ENCODE measurements at regions not wholly inside any gene's neighbourhood (a gene's known extent, or its start where the extent isn't known, plus 50 kb on each side); places are given as distances from the start of the nearest gene placed in this dataset.

DNA sequence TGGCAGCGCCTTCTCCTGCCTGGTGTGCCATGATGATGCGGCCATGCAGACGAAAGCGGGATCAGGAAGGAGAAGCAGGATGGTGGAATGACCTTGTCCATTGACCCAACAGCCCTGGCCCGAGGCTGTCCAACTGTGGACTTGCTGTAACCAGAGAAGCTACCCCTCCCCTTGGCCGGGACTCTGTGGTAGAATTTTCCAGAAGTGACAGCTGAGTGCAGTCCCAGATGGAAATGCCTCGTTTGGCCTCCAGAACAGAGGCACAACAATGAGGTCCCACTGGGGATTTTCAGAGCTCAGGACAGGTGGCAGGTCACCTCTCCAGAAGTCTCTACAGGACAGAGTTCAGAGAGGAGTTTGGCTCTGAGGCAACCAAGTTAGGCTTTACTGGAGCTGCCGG lies 299.2 kb upstream of the CDH4 start:
- Histone ChIP-seq H2AK5ac (ENCODE audit: low read depth, low read length) (no peak overlapping the region), H3K23me2 (ENCODE audit: low read depth, low read length) (peaks cover 2% of the 10 kb centered on the region; the same call in 1 of the 2 replicates), H3K4me1 (replicated peaks in 1 of 4; ENCODE audit: control insufficient read depth in 3 of 4, insufficient read depth in 4 of 4, low read length in 3 of 4) (no peaks in the 10 kb centered on the region), H2BK5ac (ENCODE audit: low read depth, low read length) (no peak overlapping the region), H4K91ac (replicated peaks; ENCODE audit: insufficient read length, low read length) (no peak overlapping the region), H3K27me3 (replicated peaks in 1 of 4; ENCODE audit: control insufficient read depth in 3 of 4, extremely low read depth in 1 of 4, insufficient read depth in 3 of 4, low read length in 3 of 4) (peaks cover 3 to 27% (median 10%) of the 10 kb centered on the region in 4 experiments), H3K9ac (replicated peaks in 1 of 4; ENCODE audit: extremely low read depth in 1 of 4, low read depth in 3 of 4, low read length in 3 of 4) (no peak overlapping the region), H3K9me3 (ENCODE audit: insufficient read depth in 2 of 2, low read depth in 1 of 2, low read length in 1 of 2) (no peaks in the 10 kb centered on the region), H3K18ac (ENCODE audit: extremely low read depth, low read length) (no peak overlapping the region), H2BK12ac (ENCODE audit: low read depth, low read length) (no peak overlapping the region), H4K5ac (ENCODE audit: insufficient read length, low read depth, low read length) (no peak overlapping the region), H3K4me2 (ENCODE audit: insufficient read depth in 1 of 2, low read depth in 2 of 2, low read length in 2 of 2) (no peak overlapping the region), H4K8ac (ENCODE audit: extremely low read depth, insufficient read depth, low read length) (no peak overlapping the region), H2BK20ac (ENCODE audit: low read length) (no peak overlapping the region), H3K27ac (ENCODE audit: low read depth, low read length) (no peak overlapping the region), H2AFZ (ENCODE audit: low read length) (no peak overlapping the region), H3K14ac (ENCODE audit: insufficient read length) (no peak overlapping the region), H3K79me1 (ENCODE audit: low read depth, low read length) (no peaks in the 10 kb centered on the region), H3K4ac (replicated peaks; ENCODE audit: insufficient read length, low read depth, low read length) (no peak overlapping the region), H3K56ac (replicated peaks; ENCODE audit: insufficient read length, low read depth, low read length) (no peak overlapping the region), H3K79me2 (ENCODE audit: control insufficient read depth in 1 of 2, insufficient read depth in 2 of 2, low read length in 2 of 2) (no peaks in the 10 kb centered on the region), H4K20me1 (replicated peaks in 1 of 2; ENCODE audit: control insufficient read depth in 1 of 2, insufficient read depth in 2 of 2, low read length in 2 of 2) (no peaks in the 10 kb centered on the region), H2BK15ac (ENCODE audit: low read length) (no peak overlapping the region), H3K36me3 (ENCODE audit: control insufficient read depth in 2 of 4, insufficient read depth in 4 of 4, low read length in 3 of 4) (no peaks in the 10 kb centered on the region; a peak in 1 of 8 replicates), H2BK120ac (replicated peaks; ENCODE audit: low read depth, low read length) (no peak overlapping the region), H3K4me3 (ENCODE audit: extremely low read depth in 1 of 4, insufficient read depth in 2 of 4, low read depth in 3 of 4, low read length in 4 of 4) (no peak overlapping the region), H3K23ac (ENCODE audit: insufficient read length) (no peak overlapping the region)
- no peak for FAIRE-seq
- 91% methylated on average over 8 of the region's 8 CpGs; no CpG with 5 or more reads in 1 of the 2 experiments for WGBS, 2 experiments (ENCODE audit: extremely low coverage in 1 of 2, insufficient coverage in 1 of 2, insufficient read length in 1 of 2, insufficient replicate concordance in 2 of 2, low coverage in 1 of 2, low lambda C conversion rate in 2 of 2, missing lambda C conversion rate in 1 of 2)
- POLR2A ChIA-PET (ENCODE audit: partially characterized antibody): no interaction called here
- TF ChIP-seq CBX5 (IDR thresholded peaks at IDR 0.05; ENCODE audit: low read depth, low read length): no peak
- no peak for TF ChIP-seq CHD2 (IDR thresholded peaks at IDR 0.05; ENCODE audit: low read length)
- TF ChIP-seq SP4 (IDR thresholded peaks at IDR 0.05; ENCODE audit: low read length): no peak
- TF ChIP-seq, protein P1, sequence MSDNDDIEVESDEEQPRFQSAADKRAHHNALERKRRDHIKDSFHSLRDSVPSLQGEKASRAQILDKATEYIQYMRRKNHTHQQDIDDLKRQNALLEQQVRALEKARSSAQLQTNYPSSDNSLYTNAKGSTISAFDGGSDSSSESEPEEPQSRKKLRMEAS (IDR thresholded peaks at IDR 0.05): no peak
- TF ChIP-seq RAD21 (IDR thresholded peaks at IDR 0.05 in 1 of 2, conservative IDR thresholded peaks at IDR 0.05 in 1 of 2; ENCODE audit: low read depth in 2 of 2, low read length in 2 of 2): no peak
- TF ChIP-seq, protein P2, sequence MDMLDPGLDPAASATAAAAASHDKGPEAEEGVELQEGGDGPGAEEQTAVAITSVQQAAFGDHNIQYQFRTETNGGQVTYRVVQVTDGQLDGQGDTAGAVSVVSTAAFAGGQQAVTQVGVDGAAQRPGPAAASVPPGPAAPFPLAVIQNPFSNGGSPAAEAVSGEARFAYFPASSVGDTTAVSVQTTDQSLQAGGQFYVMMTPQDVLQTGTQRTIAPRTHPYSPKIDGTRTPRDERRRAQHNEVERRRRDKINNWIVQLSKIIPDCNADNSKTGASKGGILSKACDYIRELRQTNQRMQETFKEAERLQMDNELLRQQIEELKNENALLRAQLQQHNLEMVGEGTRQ (IDR thresholded peaks at IDR 0.05; ENCODE audit: low read length): no peak
- TF ChIP-seq SRF (IDR thresholded peaks at IDR 0.05; ENCODE audit: low read depth, low read length): no peak
- TF ChIP-seq SP1 (IDR thresholded peaks at IDR 0.05; ENCODE audit: low read depth, low read length): no peak
- no peak for TF ChIP-seq NANOG (IDR thresholded peaks at IDR 0.05; ENCODE audit: insufficient read depth, low read depth, low read length, poor library complexity, severe bottlenecking)
- TF ChIP-seq SIRT6 (IDR thresholded peaks at IDR 0.05; ENCODE audit: low read length): no peak
- no peak for DNase-seq (ENCODE audit: low read depth in 1 of 2, low spot score in 2 of 2)
- CTCF ChIA-PET (ENCODE audit: partially characterized antibody): interaction anchor here (0.7 to 1.4 kb wide), 2 partner anchors 9 to 17 kb away, joined by 3 to 4 read pairs; no protein-coding TSS in a partner anchor

All from H1 (cell line).